Activated CD4-positive, alpha-beta T cell treated with anti-CD3 and anti-CD28 coated beads, Interleukin-2, amount 50 U/mL, for 4 hours (primary cell): ENCODE measurements at regions not wholly inside any gene's neighbourhood (a gene's known extent, or its start where the extent isn't known, plus 50 kb on each side); places are given as distances from the start of the nearest gene placed in this dataset.
"Not testable (repeated sequence)": the region's sequence is repeated elsewhere in the genome, so short reads cannot be mapped to it uniquely, and the experiment has no call there.

Experiments
- DNase-seq, 2 experiments: peaks; one replicate each; pipeline ENCODE4 v3.0.0-alpha.2; 2020

DNA sequence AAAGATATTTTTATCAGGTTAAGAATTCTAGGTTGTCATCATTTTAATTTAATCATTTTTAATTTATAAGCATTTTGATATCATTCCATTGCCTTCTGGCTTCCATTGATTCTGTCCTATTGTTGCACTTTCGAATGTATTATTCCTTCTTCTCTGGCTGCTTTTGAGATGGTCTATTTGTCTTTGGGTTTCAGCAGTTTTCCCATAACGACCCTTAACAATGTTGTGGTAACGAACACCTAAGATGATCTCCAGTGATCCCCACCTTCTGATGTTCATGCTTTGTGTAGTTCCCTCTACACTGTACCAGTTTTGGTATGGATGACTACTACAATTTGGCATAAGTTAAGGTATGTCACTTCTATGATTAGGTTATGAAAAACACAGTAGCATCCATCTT lies 59.9 kb downstream of the MINAR1 start:
- DNase-seq, result no peak

DNA sequence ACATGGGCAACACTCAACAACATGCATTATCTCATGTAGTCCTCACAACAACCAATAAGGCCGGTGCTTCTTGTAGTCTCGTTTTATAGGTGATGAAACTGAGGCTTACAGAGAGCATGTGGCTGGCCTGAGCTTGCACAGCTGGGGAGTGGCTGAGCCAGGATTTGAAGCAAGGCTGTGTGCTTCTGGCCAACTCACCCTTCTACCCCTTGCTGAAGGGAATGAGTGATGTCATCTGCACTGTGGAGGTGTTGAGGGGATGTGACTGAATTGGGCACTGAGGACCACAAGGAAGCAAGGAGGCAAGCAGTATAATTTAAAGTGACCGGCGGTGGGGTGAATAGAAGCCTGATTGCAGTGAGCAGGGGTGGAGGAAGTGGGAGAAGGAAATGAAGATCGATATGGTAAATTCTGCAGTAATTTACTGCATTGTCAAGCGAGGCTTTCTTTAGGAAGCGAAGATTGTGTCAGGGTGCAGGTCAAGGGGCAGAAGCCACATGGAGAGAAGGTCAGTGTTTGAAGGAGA lies 62.3 kb downstream of the MINAR1 start:
- no peak for DNase-seq

DNA sequence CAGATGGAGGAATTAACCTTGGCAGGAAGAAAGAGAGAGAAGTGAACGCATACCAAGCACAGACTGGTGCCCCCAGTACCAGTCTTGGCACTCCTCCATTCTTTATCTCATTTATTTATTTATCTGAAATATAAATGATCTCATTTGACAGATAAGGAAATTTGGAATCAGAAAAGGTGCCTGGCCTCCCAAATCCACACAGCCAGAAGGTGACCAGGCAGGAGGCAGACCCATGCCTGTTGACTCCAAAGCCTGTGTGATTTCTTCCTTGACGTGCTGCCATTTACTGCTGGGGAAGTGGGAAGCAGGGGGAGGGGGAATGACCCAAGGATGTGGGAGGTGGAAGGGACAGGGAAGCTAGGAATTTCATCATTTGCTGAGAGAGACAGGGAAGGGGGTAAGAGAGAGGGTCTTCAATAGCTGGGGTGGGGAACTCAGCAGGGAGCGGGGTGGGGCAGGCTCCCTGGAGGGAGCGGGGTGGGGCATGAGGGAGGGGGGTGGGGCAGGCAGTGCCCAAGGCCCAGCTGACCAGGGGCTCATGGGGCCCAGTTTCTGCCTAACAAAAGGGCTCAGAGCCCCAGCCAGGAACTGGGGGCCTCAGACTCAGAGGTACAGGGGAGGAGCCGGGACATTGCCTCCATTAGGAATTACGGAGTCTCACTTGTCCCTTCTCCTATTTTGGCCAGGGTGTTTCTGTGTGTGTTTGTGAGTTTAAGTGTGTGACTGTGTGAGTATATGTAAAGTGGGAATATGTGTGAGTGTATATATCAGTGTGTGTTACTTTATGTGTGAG lies 63.0 kb downstream of the MINAR1 start:
- no peak for DNase-seq

DNA sequence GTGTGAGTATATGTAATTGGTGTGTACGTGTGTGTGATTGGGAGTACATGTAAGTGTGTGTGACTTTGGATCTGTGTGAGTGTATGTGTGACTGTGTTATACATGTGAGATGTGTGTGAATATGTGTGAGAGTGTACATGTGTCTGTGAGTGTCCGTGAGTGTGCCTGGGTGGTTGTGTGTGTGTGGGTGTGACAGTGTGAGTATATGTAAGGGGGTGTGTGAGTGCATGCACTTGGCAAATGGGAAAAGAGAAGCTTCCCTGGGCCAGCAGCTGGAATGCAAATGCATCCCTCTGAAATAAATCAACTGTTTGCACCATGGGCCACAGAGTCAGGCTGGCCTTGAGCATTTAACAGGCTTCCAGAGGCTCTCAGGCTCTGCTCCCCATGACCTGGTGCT lies 63.6 kb downstream of the MINAR1 start:
- no peak for DNase-seq

DNA sequence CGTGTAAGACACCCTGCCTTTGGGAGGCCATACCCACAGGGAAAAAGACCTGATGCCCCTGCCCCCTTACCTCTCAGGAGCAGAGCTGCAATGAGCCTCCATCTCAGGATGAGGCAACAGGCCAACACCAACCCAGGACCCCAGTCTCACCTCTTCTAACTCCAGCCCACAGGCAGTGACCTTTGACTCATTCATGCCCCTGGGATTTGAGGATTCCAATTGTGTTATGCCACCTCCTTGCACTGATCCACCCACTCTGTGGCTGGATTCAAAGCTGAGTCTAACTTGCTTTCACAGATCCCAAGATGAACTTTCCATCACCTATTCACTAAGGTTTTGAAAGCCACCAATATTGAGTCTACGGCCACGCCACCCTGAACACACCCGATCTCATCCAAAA lies 64.7 kb downstream of the MINAR1 start:
- DNase-seq, result no peak

DNA sequence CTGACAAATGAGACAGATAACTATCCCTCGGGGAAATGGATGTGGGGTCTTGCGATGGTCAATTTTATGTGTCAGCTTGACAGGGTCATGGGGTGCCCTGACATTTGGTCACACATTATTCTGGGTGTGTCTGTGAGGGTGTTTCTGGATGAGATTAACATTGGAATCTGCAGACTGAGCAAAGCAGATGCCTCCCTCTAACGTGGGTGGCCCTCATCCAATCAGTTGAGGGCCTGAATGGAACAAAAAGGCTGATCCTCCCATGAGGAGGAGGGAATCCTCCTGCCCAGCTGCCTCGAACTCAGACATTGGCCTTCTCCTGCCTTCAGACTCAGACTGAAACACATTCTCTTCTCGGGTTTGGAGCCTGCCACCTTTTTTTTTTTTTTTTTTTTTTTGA lies 69.0 kb downstream of the MINAR1 start:
- no peak for DNase-seq

DNA sequence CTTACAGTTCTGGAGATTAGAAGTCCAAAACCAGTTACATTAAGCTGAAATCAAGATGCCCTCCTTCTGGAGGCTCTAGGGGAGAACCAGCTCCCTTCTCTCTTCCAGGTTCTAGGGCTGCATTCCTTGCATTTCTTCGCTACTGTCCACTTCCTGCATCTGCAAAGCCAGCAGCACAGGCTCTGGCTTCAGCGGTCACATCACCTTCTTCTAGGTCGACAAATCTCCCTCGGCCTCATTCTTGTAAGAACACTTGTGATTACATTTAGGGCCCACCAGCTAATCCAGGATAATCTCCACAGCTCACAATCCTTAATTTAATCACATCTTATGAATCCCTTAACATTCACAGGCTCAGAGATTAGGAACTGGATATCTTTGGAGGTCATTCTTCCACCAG lies 73.8 kb downstream of the MINAR1 start:
- no peak for DNase-seq

DNA sequence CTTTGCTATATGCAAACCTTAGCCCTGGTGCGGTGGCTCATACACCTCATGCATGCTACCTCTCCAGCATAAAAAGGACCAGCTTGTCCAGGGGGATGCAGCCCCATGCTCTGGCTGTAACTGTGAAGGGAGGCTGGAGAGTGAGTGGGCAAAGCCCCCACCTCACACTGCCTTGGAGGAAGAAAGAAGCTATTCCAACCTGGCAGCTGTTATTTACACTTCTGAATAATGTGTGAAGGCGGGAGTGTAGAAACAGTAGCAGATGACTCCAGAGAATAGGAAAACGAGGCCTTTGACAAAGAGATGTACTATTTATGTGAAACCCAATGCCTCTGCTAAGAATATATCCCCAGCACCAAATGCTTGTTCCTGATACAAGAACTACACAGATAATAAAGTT lies 80.7 kb downstream of the MINAR1 start:
- DNase-seq, result not testable (repeated sequence)

DNA sequence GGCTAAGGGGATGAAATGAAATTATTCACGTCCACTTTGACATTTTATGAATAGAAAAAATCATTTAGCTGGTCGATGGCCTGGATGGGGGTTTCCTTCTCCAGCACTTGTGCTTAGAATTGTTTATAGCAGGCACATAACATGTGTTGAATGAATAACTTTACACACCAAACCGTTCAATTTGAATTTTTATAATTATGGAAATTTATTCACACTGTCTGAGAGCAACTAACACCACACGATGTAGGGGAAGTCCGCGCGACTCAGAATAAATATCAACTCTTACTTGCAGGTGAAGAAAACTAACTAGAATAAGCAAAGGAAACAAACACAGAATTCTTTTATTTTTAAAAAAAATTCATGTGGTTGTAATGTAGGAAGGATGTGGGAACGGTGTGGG lies 81.3 kb downstream of the MINAR1 start:
- no peak for DNase-seq

DNA sequence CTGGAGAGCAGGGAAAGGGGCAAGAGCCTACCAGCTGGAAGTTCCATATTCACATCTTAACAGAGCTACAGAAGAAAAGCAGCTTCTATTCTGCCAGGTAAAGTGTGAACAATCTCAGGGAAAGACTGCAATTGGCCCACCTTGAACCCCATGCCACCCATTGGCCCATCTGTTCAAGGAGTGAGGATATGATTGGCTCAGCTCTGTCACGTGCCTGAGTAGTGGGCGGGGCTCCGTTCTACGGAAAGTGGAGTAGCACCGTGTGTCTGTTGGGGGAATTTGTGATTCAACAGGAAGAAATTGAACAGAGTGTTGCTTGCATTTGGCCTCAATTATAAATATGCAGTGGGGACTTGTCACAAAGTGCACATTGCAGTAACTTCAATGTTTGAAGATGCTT lies 81.8 kb downstream of the MINAR1 start:
- DNase-seq, result no peak

DNA sequence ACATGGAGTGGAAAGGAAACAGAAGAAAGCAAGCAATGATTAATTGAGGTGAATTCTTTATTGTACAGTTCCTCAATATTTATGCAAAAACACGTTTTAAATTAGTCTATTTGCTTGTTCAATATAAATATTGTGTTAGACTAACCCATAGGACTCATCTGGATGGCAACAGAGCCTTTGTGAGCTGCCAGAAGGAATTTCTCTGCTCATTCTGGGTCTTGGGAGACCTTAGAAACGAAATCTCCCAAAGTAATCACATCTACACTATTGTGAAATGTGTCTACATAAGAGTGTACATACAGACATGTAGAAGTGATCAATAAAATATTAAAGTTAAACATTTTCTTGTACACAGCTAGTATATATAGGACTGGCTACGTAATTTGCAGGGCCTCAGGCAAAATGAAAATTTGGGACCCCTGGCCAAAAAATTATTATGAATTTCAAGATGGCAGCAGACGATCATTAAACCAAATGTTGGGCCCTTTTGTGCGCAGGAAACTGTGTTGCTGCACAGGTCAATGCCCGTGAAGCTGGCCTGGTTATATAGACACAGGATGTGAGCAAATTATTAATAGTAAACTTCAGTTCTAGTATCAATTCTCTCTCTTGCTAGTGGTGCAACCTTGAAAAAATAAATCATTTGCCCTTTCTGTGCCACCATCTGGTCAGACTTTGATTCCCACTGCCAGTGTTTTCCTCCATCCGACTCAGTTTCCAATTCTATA lies 83.3 kb downstream of the MINAR1 start:
- no peak for DNase-seq

DNA sequence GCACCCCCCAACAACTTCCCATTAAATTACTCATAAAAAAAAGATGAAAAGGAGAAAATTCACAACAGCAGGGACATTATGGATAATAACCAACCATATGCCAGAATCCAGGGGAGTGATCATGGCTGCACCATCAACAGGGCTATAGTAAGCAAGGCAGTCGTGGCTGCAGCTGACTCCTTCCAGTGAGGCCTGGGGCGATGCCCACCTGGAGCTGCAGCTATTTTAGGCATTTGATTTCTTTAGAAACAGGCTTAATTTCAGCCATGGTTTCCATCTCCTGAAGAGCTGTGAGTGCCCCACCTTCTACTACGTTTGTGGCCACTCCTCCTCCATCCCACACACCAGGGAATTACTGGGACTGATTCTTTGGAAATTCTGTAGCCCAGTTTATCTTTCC lies 84.0 kb downstream of the MINAR1 start:
- no peak for DNase-seq

DNA sequence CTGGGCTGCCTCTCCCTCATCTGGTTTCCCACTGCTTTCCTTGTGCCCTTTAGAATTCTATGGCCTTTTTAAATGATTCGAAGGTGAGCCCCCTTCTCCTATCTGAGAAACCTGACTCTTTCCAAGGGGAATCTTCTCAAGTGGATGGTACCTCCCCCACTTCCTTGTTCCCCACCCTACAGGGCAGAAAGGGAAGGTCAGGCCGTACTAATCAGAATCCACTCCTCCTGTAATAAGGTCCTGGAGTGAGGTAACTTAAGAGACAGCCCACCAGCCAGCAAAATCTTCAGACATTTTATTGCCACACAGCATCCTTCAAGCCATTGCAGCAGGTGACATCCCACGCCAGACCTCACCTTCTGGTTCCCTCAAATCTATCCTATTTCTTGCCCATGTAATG lies 84.5 kb downstream of the MINAR1 start:
- DNase-seq, result no peak

DNA sequence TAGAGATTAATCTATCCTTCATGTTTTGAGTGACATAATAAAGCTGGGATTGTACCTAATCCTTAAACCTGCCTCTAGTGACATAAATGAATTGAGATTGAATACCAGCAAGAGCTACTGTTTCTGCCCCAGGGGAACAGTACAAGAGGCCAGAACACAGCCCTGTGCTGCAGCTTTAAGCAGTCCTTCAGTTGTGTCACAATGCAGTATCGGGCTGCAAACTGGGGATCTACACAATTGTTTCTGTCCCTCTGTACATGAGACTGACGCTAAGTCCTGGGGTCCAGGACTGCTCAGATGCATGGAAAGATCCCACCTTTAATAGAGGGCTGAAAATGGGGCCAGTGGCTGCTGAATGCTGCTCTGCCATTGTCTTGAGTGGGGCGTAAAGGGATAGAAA lies 87.5 kb downstream of the MINAR1 start:
- DNase-seq, result no peak

DNA sequence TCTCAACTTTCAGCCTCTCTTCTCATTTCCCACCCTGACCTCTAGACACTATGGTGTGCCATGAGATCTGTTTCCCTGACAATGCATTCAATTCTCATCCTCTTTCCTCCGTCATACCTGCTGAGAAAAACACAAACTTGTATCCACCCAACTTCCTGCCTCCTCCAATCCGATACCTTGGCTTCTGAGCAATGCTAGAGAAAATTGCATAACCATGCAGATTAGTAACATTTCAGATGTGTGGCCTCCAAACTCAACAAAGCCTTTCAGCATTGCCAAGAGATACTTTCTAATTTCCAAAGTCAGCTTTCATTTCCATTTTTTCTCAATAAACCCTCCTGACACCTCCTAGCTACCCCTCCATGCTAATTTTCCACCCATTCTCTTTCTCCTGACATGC lies 88.5 kb downstream of the MINAR1 start:
- no peak for DNase-seq

DNA sequence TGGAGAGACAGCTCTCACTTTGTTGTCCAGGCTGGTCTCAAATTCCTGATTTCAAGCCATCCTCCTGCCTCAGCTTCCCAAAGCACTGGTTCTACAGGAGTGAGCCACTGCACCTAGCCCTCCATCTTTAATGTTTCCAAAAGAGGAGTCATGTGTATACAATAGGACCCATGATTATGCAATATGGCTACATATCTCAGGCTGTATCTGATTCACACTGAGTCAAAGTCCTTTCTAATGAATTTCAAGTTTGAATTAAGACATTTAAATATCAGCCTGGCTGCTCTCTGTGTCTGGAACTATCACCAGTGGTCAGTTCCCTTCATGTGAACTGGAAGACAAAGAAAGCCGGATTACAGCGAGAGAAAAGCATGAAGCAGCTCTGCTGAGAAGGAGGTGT lies 90.5 kb downstream of the MINAR1 start:
- no peak for DNase-seq

DNA sequence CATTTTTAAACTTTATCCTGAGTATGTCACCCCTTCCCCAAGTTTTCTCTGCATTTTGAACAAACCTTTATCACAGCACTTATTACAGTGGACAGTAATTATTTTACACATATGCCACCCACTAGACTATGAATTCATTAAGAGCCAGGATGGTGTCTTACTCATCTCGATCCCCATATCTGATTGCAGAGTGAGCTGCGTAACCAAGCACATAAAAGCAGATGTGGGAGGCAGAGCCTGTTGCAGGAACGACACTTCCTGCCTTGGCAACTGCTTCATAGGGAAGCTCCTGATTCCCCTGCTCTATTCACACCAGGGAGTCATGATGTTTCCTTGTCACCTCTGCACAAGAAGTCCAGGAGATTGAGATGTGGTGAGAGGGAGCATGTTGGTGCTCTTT lies 91.1 kb downstream of the MINAR1 start:
- no peak for DNase-seq

DNA sequence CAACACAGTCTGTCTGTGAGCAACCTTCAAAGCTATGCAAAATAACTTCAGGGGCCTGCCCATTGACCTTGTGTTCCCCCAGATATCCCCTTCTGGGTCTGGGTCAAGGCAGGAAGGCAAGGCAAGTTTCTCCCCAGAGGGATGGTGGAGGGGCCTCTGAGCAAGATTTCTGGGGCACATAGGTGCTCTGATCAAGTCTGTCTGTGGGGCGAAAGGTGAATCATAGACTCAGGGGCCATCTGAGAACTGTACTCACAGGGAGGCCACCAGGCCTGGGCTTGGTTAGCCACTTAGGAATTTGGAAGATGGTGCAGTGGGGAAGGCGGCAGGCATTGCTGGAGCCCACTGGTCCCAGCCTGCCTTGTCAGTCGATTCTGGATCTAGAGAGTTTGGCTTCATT lies 92.4 kb downstream of the MINAR1 start:
- DNase-seq, result no peak

DNA sequence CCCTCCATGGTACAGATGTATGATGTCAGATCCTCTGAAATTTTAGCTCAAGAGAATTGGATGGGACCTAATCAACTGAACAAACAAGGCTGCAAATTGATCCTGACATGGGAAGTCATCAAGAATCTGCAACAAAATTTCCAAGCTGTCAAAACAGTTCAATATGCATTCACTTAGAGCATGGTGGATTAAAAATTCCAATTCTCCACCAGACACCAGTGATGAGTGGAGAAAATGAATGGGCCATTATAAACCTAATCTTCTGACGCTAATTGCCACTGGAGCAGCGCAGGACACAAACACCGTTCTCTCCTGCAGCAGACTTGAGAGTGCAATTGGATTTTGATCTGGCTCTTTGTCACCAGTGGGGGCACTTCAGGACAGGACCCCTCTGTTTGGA lies 94.2 kb downstream of the MINAR1 start:
- DNase-seq, result no peak

DNA sequence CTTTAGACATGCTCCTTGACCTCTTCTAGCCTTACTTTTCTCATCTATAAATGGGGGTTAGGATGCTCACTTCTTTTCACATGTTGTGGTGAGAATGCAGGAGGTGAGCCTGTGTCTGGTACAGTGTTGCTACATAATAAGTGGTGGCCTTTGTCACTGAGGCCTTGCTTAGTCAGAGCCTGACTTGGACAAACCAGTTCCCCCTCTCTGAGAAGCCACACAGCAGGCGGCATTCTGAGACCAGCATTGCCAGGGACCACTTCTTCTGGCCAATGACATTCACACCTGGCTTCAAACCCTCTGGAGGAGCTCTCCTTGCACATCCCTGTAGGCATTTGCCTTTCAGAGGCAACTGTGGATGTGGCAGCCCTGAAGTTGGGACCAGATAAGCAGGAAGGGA lies 95.7 kb downstream of the MINAR1 start:
- no peak for DNase-seq

DNA sequence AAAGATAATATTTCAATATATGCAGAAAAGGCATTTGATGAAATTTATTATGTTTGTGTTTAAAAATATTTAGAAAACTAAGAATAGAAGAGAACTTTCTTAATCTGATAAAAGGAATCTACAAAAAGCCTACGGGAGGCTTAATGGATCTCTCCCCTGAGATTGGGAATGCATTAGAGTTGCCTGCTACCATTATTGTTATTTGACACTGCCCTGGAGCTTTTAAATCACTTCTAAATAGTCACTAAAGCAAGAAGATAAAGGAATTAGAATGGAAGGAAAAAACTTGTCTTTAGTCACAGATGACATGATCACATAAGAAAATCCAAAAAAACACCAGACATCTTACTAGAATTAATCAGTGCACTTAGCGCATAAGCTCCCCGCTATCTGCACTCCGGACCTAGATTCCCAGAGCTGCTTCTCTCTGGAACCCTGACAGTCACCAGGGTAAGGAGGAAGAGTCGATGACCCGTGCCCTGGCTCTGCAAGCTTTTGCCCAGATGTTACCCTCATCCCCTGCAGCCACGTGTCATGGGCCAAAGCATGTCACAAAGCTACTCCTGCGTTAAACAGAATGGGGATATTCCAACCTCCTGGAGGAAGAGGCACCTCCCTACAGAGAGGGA lies 97.1 kb downstream of the MINAR1 start:
- DNase-seq, result no peak

DNA sequence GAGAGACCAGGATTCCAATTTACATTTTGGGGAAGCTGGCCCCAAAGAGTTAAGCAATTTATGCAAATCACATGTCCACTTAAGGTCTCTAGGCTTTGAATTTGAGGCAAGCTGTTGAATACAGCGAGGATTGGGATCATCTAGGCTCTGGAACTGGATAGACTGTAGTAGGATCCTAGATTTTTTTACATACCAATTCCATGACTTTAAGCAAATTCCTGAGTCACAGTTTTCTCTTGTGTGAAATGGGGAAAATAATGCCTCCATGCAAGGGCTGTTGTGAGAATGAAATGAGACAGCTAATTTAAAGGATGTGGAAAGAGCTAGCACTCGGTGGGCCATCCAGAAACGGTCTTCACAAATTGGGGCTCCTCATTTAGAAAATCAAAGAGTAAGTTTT lies 103.4 kb downstream of the MINAR1 start:
- no peak for DNase-seq

DNA sequence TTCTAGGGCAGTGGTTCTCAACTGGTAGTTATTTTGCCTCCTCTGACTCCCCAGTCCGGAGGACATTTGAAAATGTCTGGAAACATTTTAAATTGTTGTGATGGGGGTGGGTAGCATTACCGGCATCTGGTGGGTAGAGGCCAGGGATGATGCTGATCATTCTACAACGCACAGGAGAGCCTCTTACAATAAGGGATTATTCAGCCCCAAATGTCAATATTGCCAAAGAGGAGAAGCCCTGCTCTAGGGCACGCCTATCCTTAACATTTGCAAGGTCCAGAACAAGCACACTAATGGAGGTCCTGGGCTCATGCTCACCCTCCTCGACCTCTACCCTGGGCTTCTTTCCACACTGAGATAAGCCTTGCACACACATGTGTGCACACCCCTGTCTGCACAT lies 106.4 kb downstream of the MINAR1 start:
- DNase-seq, result no peak

DNA sequence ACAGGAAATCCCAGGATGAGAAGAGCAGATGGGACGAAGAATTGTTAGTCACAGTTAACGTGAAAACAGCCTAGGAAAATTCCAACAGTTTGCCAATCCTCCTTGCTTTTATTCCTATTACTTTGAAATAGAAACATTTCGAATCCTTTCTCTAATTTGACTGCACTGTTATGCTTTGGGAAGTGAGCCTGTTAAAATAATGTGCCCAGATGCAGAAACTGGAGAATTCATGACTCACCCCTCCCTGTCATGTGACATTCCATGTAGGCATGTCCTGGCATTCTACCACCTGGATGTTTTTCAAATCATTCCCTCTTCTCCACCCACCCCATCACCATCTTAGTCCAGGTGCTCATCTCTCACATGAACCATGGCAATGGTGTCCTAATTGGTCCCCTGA lies 107.3 kb downstream of the MINAR1 start:
- DNase-seq, result no peak
